Naive thymus-derived CD4-positive, alpha-beta T cell (primary cell): ENCODE measurements at regions not wholly inside any gene's neighbourhood (a gene's known extent, or its start where the extent isn't known, plus 50 kb on each side); places are given as distances from the start of the nearest gene placed in this dataset.

Experiments used
- ATAC-seq: fragments of 150-1000 bp; cut with Tn5 transposase; 2 replicates; pipeline ENCODE4 v1.10.0; 2021; ENCODE audit warnings: mild to moderate bottlenecking, moderate library complexity
- CTCF ChIA-PET: fragments of 350-600 bp; sonication (Branson Sonifier 250); formaldehyde crosslinking; loops from one replicate; lab custom pipeline; 2021; ENCODE audit warnings: antibody characterized with exemption; lab: Charles Lee
- POLR2A ChIA-PET: fragments of 350-600 bp; sonication (Branson Sonifier 250); formaldehyde crosslinking; loops from one replicate; lab custom pipeline; 2021; ENCODE audit warnings: antibody characterized with exemption, inconsistent platforms; lab: Charles Lee
- DNase-seq, 9 donors: peaks; one replicate each; pipeline versions ENCODE4 v3.0.0 to v3.0.0-alpha.2; 2020 to 2022; ENCODE audit warnings: mixed read lengths in 1 of 9
- H3K27ac ChIP-seq: one replicate; pipeline ENCODE4 v1.7.0; 2013; ENCODE audit warnings: mild to moderate bottlenecking, low read depth, low read length, moderate library complexity
- H3K27me3 ChIP-seq, 2 donors: one replicate each; pipeline ENCODE4 v1.7.0; 2013; ENCODE audit warnings: low read length in 2 of 2, mild to moderate bottlenecking in 2 of 2, moderate library complexity in 2 of 2; ENCODE audit not compliant: control insufficient read depth in 2 of 2, insufficient read depth in 2 of 2
- H3K36me3 ChIP-seq, 3 experiments: 1 replicate in 2 of 3; 2 replicates in 1 of 3; pipeline ENCODE4 v1.7.0; 2013; ENCODE audit warnings: low read length in 3 of 3, mild to moderate bottlenecking in 3 of 3, moderate library complexity in 1 of 3; ENCODE audit not compliant: insufficient read depth in 3 of 3, control insufficient read depth in 2 of 3
- H3K4me1 ChIP-seq, 2 donors: one replicate each; pipeline ENCODE4 v1.7.0; 2013; ENCODE audit warnings: low read length in 2 of 2, mild to moderate bottlenecking in 2 of 2, moderate library complexity in 1 of 2; ENCODE audit not compliant: control insufficient read depth in 2 of 2, insufficient read depth in 2 of 2
- H3K4me3 ChIP-seq: 2 replicates; pipeline ENCODE4 v1.7.0; 2013; ENCODE audit warnings: mild to moderate bottlenecking, low read length
- H3K9me3 ChIP-seq, 3 experiments: 1 replicate in 2 of 3; 2 replicates in 1 of 3; pipeline ENCODE4 v1.7.0; 2013; ENCODE audit warnings: low read length in 3 of 3; ENCODE audit not compliant: control insufficient read depth in 2 of 3
- H3K27ac Mint-ChIP-seq, 9 donors: one replicate each; pipeline ENCODE4 v1.8.0; 2020 to 2022; ENCODE audit warnings: mixed read lengths in 9 of 9, mild to moderate bottlenecking in 8 of 9, moderate library complexity in 5 of 9, inconsistent platforms in 2 of 9
- H3K27me3 Mint-ChIP-seq, 5 donors: one replicate each; pipeline ENCODE4 v1.8.0; 2021 to 2022; ENCODE audit warnings: mixed read lengths in 5 of 5, mild to moderate bottlenecking in 1 of 5
- H3K36me3 Mint-ChIP-seq, 5 donors: one replicate each; pipeline ENCODE4 v1.8.0; 2020 to 2022; ENCODE audit warnings: mixed read lengths in 5 of 5, mild to moderate bottlenecking in 3 of 5, inconsistent platforms in 1 of 5
- H3K4me1 Mint-ChIP-seq, 7 donors: one replicate each; pipeline ENCODE4 v1.8.0; 2020 to 2022; ENCODE audit warnings: mixed read lengths in 7 of 7, mild to moderate bottlenecking in 3 of 7, inconsistent platforms in 1 of 7
- H3K4me3 Mint-ChIP-seq, 10 donors: one replicate each; pipeline ENCODE4 v1.8.0; 2020 to 2022; ENCODE audit warnings: mild to moderate bottlenecking in 10 of 10, mixed read lengths in 10 of 10, moderate library complexity in 6 of 10, inconsistent platforms in 2 of 10
- H3K9me3 Mint-ChIP-seq, 11 donors: one replicate each; pipeline ENCODE4 v1.8.0; 2020 to 2022; ENCODE audit warnings: mixed read lengths in 11 of 11, mild to moderate bottlenecking in 4 of 11, inconsistent platforms in 1 of 11, moderate library complexity in 1 of 11
- intact Hi-C, 2 donors: fragments of 100-400 bp; cut with micrococcal nuclease; formaldehyde crosslinking; loops; one replicate each; pipeline ENCODE4 v1.15.1; 2023

GRCh38 chr2:164006704-164007103 is 270.9 kb upstream of the FIGN start:
- Mint-ChIP-seq H3K36me3 (no peaks in the 10 kb centered on the region), H3K4me3 (no peak overlapping the region), H3K9me3 (peaks cover 0 to 16% (median 0%) of the 10 kb centered on the region in 11 donors), H3K4me1 (no peaks in the 10 kb centered on the region), H3K27me3 (no peaks in the 10 kb centered on the region), H3K27ac (no peak overlapping the region)
- POLR2A ChIA-PET = no interaction called here
- Histone ChIP-seq H3K4me3 (no peak overlapping the region), H3K27me3 (no peaks in the 10 kb centered on the region), H3K4me1 (no peaks in the 10 kb centered on the region), H3K9me3 (no peaks in the 10 kb centered on the region), H3K36me3 (no peaks in the 10 kb centered on the region), H3K27ac (no peak overlapping the region)
- intact Hi-C loops = no loop called here
- CTCF ChIA-PET = no interaction called here
- ATAC-seq (no peak), DNase-seq (no peak)

GRCh38 chr2:164000176-164000575 is 264.4 kb upstream of the FIGN start:
- no peak for ATAC-seq

DNA sequence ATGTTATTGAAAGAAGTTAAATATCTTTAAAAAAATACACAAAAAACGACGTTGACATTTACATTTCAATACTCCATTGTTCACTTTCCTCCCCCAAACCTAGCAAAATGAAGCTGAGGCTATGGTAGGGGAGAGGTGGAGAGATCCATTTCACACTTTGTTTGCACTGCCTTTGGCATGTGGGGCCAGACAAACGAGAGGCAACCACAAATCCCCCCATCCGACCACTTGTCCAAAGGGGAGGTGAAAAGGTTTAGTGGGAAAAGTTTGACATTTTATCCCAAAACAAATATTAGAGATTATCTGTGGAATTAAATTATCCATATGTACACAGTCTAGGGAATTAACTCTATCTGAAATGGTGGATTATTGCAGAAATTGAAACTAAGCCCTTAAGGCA is 261.7 kb upstream of the FIGN start:
- ChIA-PET POLR2A (no interaction called here), CTCF (no interaction called here)
- Mint-ChIP-seq H3K36me3 (no peaks in the 10 kb centered on the region), H3K4me3 (no peak overlapping the region), H3K9me3 (peaks cover 0 to 9% (median 0%) of the 10 kb centered on the region in 11 donors), H3K27ac (no peak overlapping the region), H3K27me3 (no peaks in the 10 kb centered on the region), H3K4me1 (no peaks in the 10 kb centered on the region)
- H3K27ac ChIP-seq = no peak overlapping the region
- no peaks in the 10 kb centered on the region for H3K36me3 ChIP-seq
- H3K4me1 ChIP-seq = no peaks in the 10 kb centered on the region
- intact Hi-C loops = no loop called here
- no peaks in the 10 kb centered on the region for H3K9me3 ChIP-seq
- ATAC-seq (no peak), DNase-seq (no peak)
- no peaks in the 10 kb centered on the region for H3K27me3 ChIP-seq
- no peak overlapping the region for H3K4me3 ChIP-seq

More at GRCh38 chr2:164000176-164000575, 264.4 kb upstream of the FIGN start:
- Histone ChIP-seq H3K4me3 (no peak overlapping the region), H3K4me1 (no peaks in the 10 kb centered on the region), H3K27me3 (no peaks in the 10 kb centered on the region), H3K9me3 (no peaks in the 10 kb centered on the region), H3K27ac (no peak overlapping the region), H3K36me3 (no peaks in the 10 kb centered on the region)
- H3K4me1 Mint-ChIP-seq = no peaks in the 10 kb centered on the region
- intact Hi-C loops = no loop called here
- H3K27ac Mint-ChIP-seq = no peak overlapping the region
- ChIA-PET POLR2A (no interaction called here), CTCF (no interaction called here)
- H3K36me3 Mint-ChIP-seq = no peaks in the 10 kb centered on the region
- no peak for DNase-seq
- H3K9me3 Mint-ChIP-seq = peaks cover 0 to 10% (median 0%) of the 10 kb centered on the region in 11 donors
- H3K27me3 Mint-ChIP-seq = no peaks in the 10 kb centered on the region
- no peak overlapping the region for H3K4me3 Mint-ChIP-seq

- Histone ChIP-seq H3K9me3 (no peaks in the 10 kb centered on the region), H3K36me3 (no peaks in the 10 kb centered on the region), H3K27ac (no peak overlapping the region), H3K4me1 (no peaks in the 10 kb centered on the region), H3K4me3 (no peak overlapping the region), H3K27me3 (no peaks in the 10 kb centered on the region)
- H3K4me3 Mint-ChIP-seq = no peak overlapping the region
- no peaks in the 10 kb centered on the region for H3K36me3 Mint-ChIP-seq
- no peaks in the 10 kb centered on the region for H3K4me1 Mint-ChIP-seq
- no peaks in the 10 kb centered on the region for H3K27me3 Mint-ChIP-seq
- intact Hi-C loops = no loop called here
- CTCF ChIA-PET = no interaction called here
- H3K27ac Mint-ChIP-seq = no peak overlapping the region
- POLR2A ChIA-PET = no interaction called here
- DNase-seq = no peak
- ATAC-seq = no peak
- H3K9me3 Mint-ChIP-seq = peaks cover 0 to 5% (median 0%) of the 10 kb centered on the region in 11 donors
These were observed 254.7 kb upstream of the FIGN start for GRCh38 chr2:163990541-163990940.

GRCh38 chr2:163990101-163990500 is 254.3 kb upstream of the FIGN start:
- H3K36me3 Mint-ChIP-seq = no peaks in the 10 kb centered on the region
- CTCF ChIA-PET = no interaction called here
- no peaks in the 10 kb centered on the region for H3K9me3 ChIP-seq
- no peaks in the 10 kb centered on the region for H3K4me1 ChIP-seq
- POLR2A ChIA-PET = no interaction called here
- H3K9me3 Mint-ChIP-seq = peaks cover 0 to 5% (median 0%) of the 10 kb centered on the region in 11 donors
- H3K27me3 ChIP-seq = no peaks in the 10 kb centered on the region
- ATAC-seq (no peak), DNase-seq (no peak)
- intact Hi-C loops = no loop called here
- no peaks in the 10 kb centered on the region for H3K36me3 ChIP-seq
- no peak overlapping the region for H3K4me3 ChIP-seq
- no peak overlapping the region for H3K27ac ChIP-seq
- H3K27ac Mint-ChIP-seq = no peak overlapping the region
- no peaks in the 10 kb centered on the region for H3K27me3 Mint-ChIP-seq
- H3K4me1 Mint-ChIP-seq = no peaks in the 10 kb centered on the region
- H3K4me3 Mint-ChIP-seq = no peak overlapping the region

DNA sequence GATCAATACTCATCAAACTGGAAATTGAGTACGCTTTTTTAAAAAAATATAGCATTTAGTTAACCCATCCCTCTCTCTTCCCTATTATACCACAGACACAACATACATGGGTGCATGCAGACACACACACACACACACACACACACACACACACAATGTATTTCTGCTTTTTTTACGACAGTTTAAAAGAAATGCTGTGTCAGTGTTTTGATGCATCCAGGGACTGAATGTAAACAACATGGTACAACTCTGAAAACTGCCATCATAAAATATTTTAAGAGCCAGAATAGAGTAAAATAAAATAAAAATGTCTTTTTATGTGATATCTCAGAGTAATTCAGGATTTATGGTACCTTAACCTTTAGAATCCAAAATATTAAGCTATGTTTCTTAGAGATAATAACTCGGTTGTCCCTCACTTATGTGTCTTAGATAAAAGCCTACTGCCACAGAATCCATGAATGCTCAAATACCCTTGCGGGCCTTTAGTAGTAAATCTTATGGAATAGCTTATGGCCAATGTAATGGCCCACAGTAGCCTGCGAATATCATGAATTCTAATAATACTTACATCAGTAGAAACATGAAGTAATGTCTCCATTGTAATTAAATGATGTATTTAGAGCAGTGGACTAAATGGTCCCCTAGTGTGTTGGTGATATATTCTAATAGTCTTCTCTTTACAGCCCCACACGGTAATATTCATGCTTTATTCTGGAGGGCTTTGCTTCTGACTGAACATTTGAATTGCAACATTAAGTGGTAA is 251.6 kb upstream of the FIGN start:
- Histone ChIP-seq H3K9me3 (no peaks in the 10 kb centered on the region), H3K36me3 (no peaks in the 10 kb centered on the region), H3K4me3 (no peak overlapping the region), H3K27ac (no peak overlapping the region), H3K4me1 (no peaks in the 10 kb centered on the region), H3K27me3 (no peaks in the 10 kb centered on the region)
- H3K4me3 Mint-ChIP-seq = no peak overlapping the region
- no peak overlapping the region for H3K27ac Mint-ChIP-seq
- no peaks in the 10 kb centered on the region for H3K36me3 Mint-ChIP-seq
- CTCF ChIA-PET = no interaction called here
- DNase-seq = no peak
- ATAC-seq = no peak
- H3K27me3 Mint-ChIP-seq = no peaks in the 10 kb centered on the region
- POLR2A ChIA-PET = no interaction called here
- no peaks in the 10 kb centered on the region for H3K4me1 Mint-ChIP-seq
- H3K9me3 Mint-ChIP-seq = peaks cover 0 to 1% (median 0%) of the 10 kb centered on the region in 11 donors
- intact Hi-C loops = no loop called here

- H3K4me1 Mint-ChIP-seq = no peaks in the 10 kb centered on the region
- no peaks in the 10 kb centered on the region for H3K36me3 ChIP-seq
- H3K4me3 ChIP-seq = no peak overlapping the region
- CTCF ChIA-PET = no interaction called here
- no peak overlapping the region for H3K4me3 Mint-ChIP-seq
- H3K36me3 Mint-ChIP-seq = no peaks in the 10 kb centered on the region
- DNase-seq (no peak), ATAC-seq (no peak)
- H3K27me3 Mint-ChIP-seq = no peaks in the 10 kb centered on the region
- no peaks in the 10 kb centered on the region for H3K9me3 ChIP-seq
- no peak overlapping the region for H3K27ac Mint-ChIP-seq
- no peaks in the 10 kb centered on the region for H3K4me1 ChIP-seq
- POLR2A ChIA-PET = no interaction called here
- H3K9me3 Mint-ChIP-seq = peaks cover 0 to 8% (median 0%) of the 10 kb centered on the region in 11 donors
- intact Hi-C loops = no loop called here
- no peak overlapping the region for H3K27ac ChIP-seq
- no peaks in the 10 kb centered on the region for H3K27me3 ChIP-seq
These were observed 249.2 kb upstream of the FIGN start for GRCh38 chr2:163984986-163985385.
